ENCODE measurements at regions not wholly inside any gene's neighbourhood (a gene's known extent, or its start where the extent isn't known, plus 50 kb on each side); places are given as distances from the start of the nearest gene placed in this dataset.

DNA sequence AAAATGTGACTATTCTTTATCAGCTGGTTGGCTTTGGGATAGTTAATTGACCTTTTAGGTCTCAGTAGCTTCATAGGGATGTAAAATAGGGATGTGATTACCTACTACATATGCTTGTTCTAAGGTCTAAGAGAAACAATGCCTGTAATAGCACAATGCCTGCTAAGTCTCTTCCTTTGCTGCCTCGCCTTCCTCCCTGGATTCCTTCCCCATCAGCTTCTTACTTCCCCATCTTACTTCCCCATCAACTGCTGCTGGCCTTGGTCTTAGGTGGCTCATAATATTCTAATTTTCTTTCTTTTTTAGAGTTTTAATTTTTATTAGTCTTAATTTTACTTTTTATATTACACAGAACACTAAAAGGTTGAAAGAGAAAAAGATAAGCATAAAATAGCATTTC lies 59.2 kb upstream of the GOT2 start:
- no peak for TF ChIP-seq CTCF (IDR thresholded peaks at IDR 0.05)
- TF ChIP-seq POLR2A (IDR thresholded peaks at IDR 0.05), result no peak
- no peak for TF ChIP-seq POLR2AphosphoS5 (IDR thresholded peaks at IDR 0.05)

Measured in prostate gland (tissue), 2 donors.